RWPE2 (cell line): ENCODE measurements at regions not wholly inside any gene's neighbourhood (a gene's known extent, or its start where the extent isn't known, plus 50 kb on each side); places are given as distances from the start of the nearest gene placed in this dataset.

ENCODE experiments used
- ATAC-seq: fragments of 200-7000 bp; cut with Tn5 transposase; 3 replicates; pipeline ENCODE4 v1.9.1; 2021; ENCODE audit warnings: low read depth
- DNase-seq: peaks from one replicate; pipeline ENCODE4 v3.0.0-alpha.2; 2020; ENCODE audit warnings: low spot score
- H3K27ac ChIP-seq: fragments of 450-650 bp; 2 replicates; pipeline ENCODE4 v1.5.1; 2017; ENCODE audit warnings: mild to moderate bottlenecking; ENCODE audit not compliant: poor library complexity, severe bottlenecking
- H3K27me3 ChIP-seq: fragments of 250-450 bp; sonication (Bioruptor Pico); 2 replicates; pipeline ENCODE4 v1.5.1; 2021; ENCODE audit warnings: mild to moderate bottlenecking, moderate library complexity; ENCODE audit not compliant: insufficient read depth, poor library complexity, severe bottlenecking
- H3K36me3 ChIP-seq: fragments of 250-450 bp; sonication (Bioruptor Pico); 2 replicates; pipeline ENCODE4 v1.5.1; 2020; ENCODE audit warnings: low read depth, mild to moderate bottlenecking, moderate library complexity
- H3K4me1 ChIP-seq: fragments of 250-450 bp; sonication (Bioruptor Pico); 2 replicates; pipeline ENCODE4 v1.5.1; 2021; ENCODE audit warnings: mild to moderate bottlenecking, moderate library complexity; ENCODE audit not compliant: insufficient read depth, poor library complexity, severe bottlenecking
- H3K4me3 ChIP-seq: fragments of 250-450 bp; sonication (Bioruptor Pico); 2 replicates; pipeline ENCODE4 v1.5.1; 2021; ENCODE audit warnings: mild to moderate bottlenecking, moderate library complexity; ENCODE audit not compliant: severe bottlenecking
- H3K9me3 ChIP-seq: fragments of 250-450 bp; sonication (Bioruptor Pico); 2 replicates; pipeline ENCODE4 v1.5.1; 2021; ENCODE audit warnings: mild to moderate bottlenecking, moderate library complexity; ENCODE audit not compliant: severe bottlenecking
- CTCF ChIP-seq: fragments of 450-650 bp; IDR thresholded peaks from one replicate; pipeline ENCODE4 v1.5.1; 2017; ENCODE audit warnings: mild to moderate bottlenecking, moderate library complexity; ENCODE audit not compliant: poor library complexity, severe bottlenecking

DNA sequence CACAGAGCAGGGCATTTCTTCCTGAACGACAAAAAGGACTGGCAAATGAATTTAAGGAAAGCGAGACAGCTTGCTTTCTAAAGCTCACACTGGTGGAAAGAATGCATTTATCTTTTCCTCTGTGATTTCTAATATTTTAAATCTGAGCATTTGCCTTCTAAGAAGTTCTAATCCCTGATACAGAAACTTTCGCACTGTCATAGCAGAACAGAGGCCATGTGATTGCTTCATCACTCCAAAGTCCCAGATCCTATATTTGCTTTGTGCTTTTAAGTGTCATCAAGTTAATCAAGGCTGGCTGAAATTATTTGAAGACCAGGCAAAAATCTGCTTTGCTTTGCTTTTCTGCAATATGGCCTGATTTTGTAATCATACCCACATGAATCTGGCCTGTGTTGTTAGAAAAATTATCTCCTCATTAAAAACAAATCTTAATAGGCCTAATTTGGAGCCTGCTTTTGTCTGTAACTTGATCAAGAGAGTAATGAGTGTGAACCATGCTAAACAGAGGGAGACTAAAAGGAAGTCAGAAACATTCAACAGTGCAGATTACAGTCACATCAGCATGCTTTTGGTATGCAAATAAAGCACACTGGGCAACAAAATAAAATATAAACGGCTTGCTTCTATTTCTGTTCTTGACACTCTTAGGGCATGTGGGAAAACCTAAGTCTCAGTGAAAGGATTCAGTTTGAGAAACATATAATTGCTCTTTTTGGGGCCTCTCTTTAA, 178.2 kb upstream of the ADAMTS9 start:
- H3K36me3 ChIP-seq, result no peaks in the 10 kb centered on the region
- no peak overlapping the region for H3K27ac ChIP-seq
- H3K4me3 ChIP-seq, result no peak overlapping the region
- no peak for TF ChIP-seq CTCF
- no peaks in the 10 kb centered on the region for H3K9me3 ChIP-seq
- H3K27me3 ChIP-seq, result no peaks in the 10 kb centered on the region
- DNase-seq, result no peak
- no peak for ATAC-seq
- H3K4me1 ChIP-seq, result no peaks in the 10 kb centered on the region

GRCh38 chr3:64863226-64864212, 175.7 kb upstream of the ADAMTS9 start:
- no peaks in the 10 kb centered on the region for H3K9me3 ChIP-seq
- no peaks in the 10 kb centered on the region for H3K4me1 ChIP-seq
- H3K36me3 ChIP-seq, result no peaks in the 10 kb centered on the region
- no peak overlapping the region for H3K27ac ChIP-seq
- H3K4me3 ChIP-seq, result no peak overlapping the region
- H3K27me3 ChIP-seq, result no peaks in the 10 kb centered on the region
- no peak for DNase-seq
- ATAC-seq, result no peak
- TF ChIP-seq CTCF, result no peak

DNA sequence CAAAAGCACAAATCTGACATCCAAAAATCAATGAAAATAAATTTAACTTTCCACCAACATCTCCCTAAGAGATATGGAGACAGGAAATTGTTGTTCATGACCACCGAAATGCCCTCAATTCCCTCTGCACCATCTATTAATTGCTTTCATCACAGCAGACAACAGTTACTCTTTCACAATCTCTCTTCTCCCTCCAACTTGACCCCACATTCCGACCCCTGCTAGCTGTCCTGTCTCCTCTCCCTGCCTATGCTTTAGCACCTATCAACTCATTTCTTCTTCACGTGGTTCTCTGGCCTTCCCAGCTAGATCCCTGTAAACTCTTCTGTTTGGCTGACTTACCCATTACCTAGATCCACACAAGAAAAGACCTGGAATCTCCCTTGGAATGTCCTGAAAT, 173.9 kb upstream of the ADAMTS9 start:
- H3K4me3 ChIP-seq, result no peak overlapping the region
- no peaks in the 10 kb centered on the region for H3K27me3 ChIP-seq
- no peak for TF ChIP-seq CTCF
- ATAC-seq (no peak), DNase-seq (no peak)
- H3K9me3 ChIP-seq, result no peaks in the 10 kb centered on the region
- H3K36me3 ChIP-seq, result no peaks in the 10 kb centered on the region
- no peaks in the 10 kb centered on the region for H3K4me1 ChIP-seq
- no peak overlapping the region for H3K27ac ChIP-seq

DNA sequence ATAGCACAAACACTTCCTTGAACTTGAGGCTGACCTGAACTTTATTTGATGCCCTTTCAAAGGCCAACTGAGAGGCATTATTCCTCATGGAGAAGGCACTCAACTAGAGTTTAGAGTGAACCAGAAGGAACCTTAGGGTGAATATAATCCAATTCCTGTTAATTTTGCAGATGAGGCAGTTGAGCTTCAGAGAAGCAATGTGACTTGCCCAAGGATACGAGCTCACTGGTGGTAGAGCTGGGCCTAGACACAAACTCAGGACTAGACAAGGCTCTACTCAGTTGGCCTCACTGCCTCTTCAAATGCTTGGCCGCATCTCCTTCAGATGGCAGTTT, 172.7 kb upstream of the ADAMTS9 start:
- Histone ChIP-seq H3K27ac (no peak overlapping the region), H3K36me3 (no peaks in the 10 kb centered on the region), H3K27me3 (no peaks in the 10 kb centered on the region), H3K4me1 (no peaks in the 10 kb centered on the region), H3K4me3 (no peak overlapping the region), H3K9me3 (no peaks in the 10 kb centered on the region)
- DNase-seq (no peak), ATAC-seq (no peak)
- TF ChIP-seq CTCF, result no peak
